AG08395 (cell line): ENCODE measurements at regions not wholly inside any gene's neighbourhood (a gene's known extent, or its start where the extent isn't known, plus 50 kb on each side); places are given as distances from the start of the nearest gene placed in this dataset.

Experiments used
- DNase-seq: peaks from one replicate; pipeline ENCODE4 v3.0.0; 2012; ENCODE audit warnings: mixed read lengths, low spot score

DNA sequence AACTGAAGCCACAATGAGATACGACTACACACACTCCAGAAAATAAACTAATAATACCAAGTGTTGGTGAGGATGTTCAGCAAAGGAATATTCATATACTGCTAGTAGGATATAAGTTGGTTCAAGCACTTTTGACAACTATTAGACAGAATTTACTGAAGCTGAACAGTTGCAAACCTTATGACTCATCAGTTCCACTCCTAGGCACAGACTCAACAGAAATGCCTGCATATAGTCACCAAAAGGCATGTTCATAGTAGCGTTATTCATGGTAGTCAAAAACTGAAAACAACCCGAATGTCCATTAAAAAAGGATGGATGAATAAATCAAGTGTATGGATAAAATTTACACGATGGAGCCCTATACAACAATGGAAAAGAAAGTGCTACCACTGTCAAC, 232.0 kb downstream of the ANAPC1 start:
- no peak for DNase-seq

- no peak for DNase-seq
Observed at GRCh38 chr2:111652681-111653080, 231.3 kb downstream of the ANAPC1 start.

- no peak for DNase-seq
Observed at GRCh38 chr2:111653103-111653624, 230.8 kb downstream of the ANAPC1 start.

- no peak for DNase-seq
Observed at GRCh38 chr2:111653913-111654312, 230.1 kb downstream of the ANAPC1 start.

- DNase-seq, result no peak
Observed at GRCh38 chr2:111654829-111655228, 229.2 kb downstream of the ANAPC1 start.

GRCh38 chr2:111656436-111656835, 227.6 kb downstream of the ANAPC1 start:
- DNase-seq, result no peak

DNA sequence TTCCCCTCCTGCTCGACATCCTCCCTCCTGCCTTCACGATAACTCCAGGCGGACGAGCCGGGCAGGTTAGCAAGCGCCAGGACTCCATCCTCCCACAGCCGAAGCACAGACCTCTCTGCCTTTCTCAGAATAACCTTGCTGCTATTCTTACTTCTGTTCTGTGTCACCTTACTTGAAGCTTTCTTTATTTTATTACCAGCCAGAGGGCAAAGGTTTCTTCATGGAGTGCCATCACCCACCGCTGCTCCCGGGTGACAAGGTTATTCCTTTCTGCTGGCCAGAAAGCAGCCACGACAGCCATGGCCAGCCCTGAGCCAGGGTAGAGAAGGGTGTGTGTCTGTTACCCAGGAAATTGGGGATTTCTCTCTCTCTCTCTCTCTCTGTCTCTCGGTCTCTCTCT, 227.1 kb downstream of the ANAPC1 start:
- no peak for DNase-seq

DNA sequence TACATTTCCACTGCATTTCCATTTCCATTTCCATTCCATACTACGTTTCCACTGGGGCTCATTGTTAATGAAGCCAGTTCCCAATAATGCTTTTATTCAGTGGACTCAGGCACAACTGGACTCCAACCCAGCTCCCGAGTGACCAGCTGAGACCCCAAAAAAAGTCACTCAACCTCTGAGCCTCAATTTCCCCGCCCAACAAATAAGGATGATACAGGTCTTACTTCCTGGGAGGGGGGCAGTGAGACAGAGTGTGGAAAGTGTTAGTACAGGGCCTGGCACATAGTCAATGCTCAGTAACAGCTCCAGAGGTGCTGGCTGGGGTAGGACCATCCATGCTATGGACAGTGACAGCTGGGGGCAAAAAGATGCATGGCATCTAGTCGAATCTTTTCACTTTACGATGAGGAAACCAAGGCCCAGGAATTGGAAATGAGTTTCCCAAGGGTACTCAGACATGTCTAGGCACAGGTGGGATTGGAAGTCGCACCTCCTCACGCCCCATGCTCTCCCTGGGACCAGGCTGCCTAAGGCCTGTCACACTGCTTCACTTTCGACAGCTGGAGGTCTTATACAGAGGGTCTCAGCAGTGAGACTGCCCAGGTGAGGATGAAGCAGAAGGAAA, 226.5 kb downstream of the ANAPC1 start:
- DNase-seq, result no peak

- peak; percentile 91 for DNase-seq
Observed at GRCh38 chr2:111659361-111660333, 224.3 kb downstream of the ANAPC1 start.

- DNase-seq, result no peak
Observed at GRCh38 chr2:111660811-111661210, 223.2 kb downstream of the ANAPC1 start.

DNA sequence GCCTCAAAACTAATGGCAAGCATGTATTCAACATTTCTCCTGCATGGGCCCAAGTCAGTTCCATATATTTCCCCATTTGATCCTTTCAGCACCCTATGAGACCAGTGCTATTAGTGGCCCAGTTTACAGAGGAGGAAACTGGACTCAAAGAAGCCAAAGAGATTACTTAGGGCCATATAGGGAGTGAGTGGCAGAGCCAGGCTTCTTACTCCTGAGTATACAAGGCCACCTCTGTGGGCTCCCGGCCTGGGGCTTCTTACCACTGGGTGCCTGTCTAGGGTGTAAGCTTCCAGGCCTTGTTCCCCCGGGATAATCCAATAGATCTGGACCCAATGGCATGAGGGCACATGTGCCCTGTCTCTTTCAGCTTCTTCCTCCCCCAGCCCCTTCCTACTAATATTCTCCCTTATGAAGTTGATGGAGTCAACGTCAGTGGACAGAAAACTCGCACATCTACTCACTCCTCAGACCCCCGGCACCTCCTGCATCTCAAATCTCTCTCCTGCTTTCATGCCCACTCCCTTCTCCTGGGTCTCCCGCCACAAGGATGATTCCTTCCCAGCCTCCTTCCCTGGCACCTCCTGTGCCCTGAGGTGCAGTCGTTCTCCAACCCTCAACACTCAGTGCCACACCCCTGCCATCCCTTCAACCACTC, 222.6 kb downstream of the ANAPC1 start:
- no peak for DNase-seq

DNA sequence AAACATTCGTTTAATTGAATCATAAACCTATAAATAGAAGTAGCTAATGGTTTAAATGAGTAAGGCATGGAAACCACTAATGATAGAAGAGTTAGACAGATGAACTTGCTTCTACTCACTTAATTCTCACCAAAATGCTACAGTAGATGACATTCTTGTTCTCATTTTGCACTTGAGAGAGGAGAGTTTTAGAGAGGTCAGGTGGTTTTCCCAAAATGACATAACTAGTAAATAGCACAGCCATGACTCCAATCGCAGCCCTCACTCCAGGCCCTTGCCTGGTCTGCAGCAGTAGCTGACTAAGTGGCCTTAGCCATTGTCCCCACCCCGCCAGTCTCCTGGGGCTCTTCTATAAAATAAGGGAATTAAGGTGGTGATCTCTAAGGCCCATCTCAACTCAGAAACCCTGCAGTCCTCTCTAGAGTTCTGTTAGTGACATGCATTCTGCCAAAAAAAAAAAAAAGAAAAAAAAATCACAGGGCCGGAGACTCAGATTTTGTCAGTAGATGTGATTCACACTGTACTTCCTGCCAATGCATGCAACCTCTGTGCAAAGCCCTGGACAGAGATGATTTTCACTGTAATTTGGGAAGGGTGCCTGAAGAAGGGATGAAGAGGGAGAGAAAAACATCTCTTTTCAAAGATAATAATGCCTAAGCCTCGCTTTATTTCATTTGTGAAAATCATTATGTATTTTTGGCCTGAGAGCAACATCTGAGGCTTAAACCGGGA, 221.8 kb downstream of the ANAPC1 start:
- peak; percentile 82 for DNase-seq

DNA sequence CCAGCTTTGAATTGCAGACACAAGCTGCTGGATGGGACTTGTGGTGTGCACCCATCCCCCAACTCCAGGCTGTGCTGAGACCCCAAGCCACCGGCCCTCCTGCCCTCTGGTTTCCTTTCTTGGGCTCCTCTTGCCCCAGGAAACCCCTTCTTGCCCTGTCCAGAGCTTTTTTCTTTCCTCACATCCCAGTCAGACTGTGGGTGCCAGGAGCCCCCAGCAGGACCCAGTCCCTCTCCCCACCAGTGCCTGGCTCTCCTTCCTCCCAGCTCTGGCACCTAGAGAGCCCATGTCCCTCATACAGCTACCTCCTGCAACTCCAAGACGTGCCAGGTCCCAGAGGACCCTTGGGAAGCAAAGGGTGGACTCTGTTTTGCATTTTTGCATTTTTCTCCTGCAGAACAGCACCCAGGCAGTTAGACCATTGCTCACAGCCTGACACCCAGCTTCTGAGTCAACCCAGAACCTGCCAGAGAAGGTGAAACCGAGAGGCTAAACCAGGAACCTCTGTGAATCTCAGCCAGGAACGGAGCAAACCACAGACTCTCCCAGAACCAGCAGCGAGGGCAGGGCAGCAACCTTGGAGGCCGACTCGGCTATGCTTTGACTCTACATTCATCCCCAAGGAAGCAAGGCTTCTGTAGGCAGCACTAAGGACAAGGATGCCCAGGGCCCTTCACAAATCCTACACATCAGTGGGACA, 221.1 kb downstream of the ANAPC1 start:
- DNase-seq, result no peak

GRCh38 chr2:111663471-111664274, 220.3 kb downstream of the ANAPC1 start:
- DNase-seq, result peak; percentile 28

- no peak for DNase-seq
Observed at GRCh38 chr2:111664275-111664850, 219.6 kb downstream of the ANAPC1 start.

GRCh38 chr2:111665011-111665410, 219.0 kb downstream of the ANAPC1 start:
- DNase-seq, result no peak

GRCh38 chr2:111665551-111666116, 218.4 kb downstream of the ANAPC1 start:
- no peak for DNase-seq

GRCh38 chr2:111666160-111666559, 217.8 kb downstream of the ANAPC1 start:
- no peak for DNase-seq

- no peak for DNase-seq
Observed at GRCh38 chr2:111667001-111667400, 217.0 kb downstream of the ANAPC1 start.
